ENCODE measurements at regions not wholly inside any gene's neighbourhood (a gene's known extent, or its start where the extent isn't known, plus 50 kb on each side); places are given as distances from the start of the nearest gene placed in this dataset.

- TF ChIP-seq RCOR1 (IDR thresholded peaks at IDR 0.05; ENCODE audit: low read length) (no peak), RXRA (IDR thresholded peaks at IDR 0.05; ENCODE audit: borderline replicate concordance, low read depth) (no peak), EZH2phosphoT487 (IDR thresholded peaks at IDR 0.05; ENCODE audit: borderline replicate concordance, low read depth) (no peak), PBX3 (IDR thresholded peaks at IDR 0.05) (no peak), CTCF (IDR thresholded peaks at IDR 0.05) (no peak), TEAD4 (IDR thresholded peaks at IDR 0.05; ENCODE audit: borderline replicate concordance, insufficient read depth) (no peak), SMC3 (IDR thresholded peaks at IDR 0.05; ENCODE audit: low read depth, low read length) (no peak), POLR2AphosphoS5 (IDR thresholded peaks at IDR 0.05; ENCODE audit: low read depth, low read length) (no peak), EP300 (IDR thresholded peaks at IDR 0.05; ENCODE audit: borderline replicate concordance in 1 of 2, low read depth in 1 of 2, low read length in 1 of 2) (no peak), RFX5 (IDR thresholded peaks at IDR 0.05; ENCODE audit: low read length) (no peak), REST (IDR thresholded peaks at IDR 0.05; ENCODE audit: low read depth, low read length) (no peak), RAD21 (IDR thresholded peaks at IDR 0.05; ENCODE audit: low read length) (no peak)
Measured at GRCh38 chr14:65824978-65825299, 412.4 kb downstream of the FUT8 start.

All from SK-N-SH (cell line).